Activated naive CD8-positive, alpha-beta T cell (primary cell): ENCODE measurements at regions not wholly inside any gene's neighbourhood (a gene's known extent, or its start where the extent isn't known, plus 50 kb on each side); places are given as distances from the start of the nearest gene placed in this dataset.
"Not testable (repeated sequence)": the region's sequence is repeated elsewhere in the genome, so short reads cannot be mapped to it uniquely, and the experiment has no call there.

Source experiments
- H3K27ac Mint-ChIP-seq: one replicate; pipeline ENCODE4 v1.8.0; 2021; ENCODE audit warnings: mixed read lengths
- H3K27me3 Mint-ChIP-seq: one replicate; pipeline ENCODE4 v1.8.0; 2021; ENCODE audit warnings: mixed read lengths
- H3K36me3 Mint-ChIP-seq: one replicate; pipeline ENCODE4 v1.8.0; 2021; ENCODE audit warnings: mixed read lengths
- H3K4me1 Mint-ChIP-seq: one replicate; pipeline ENCODE4 v1.8.0; 2021; ENCODE audit warnings: low read depth, mixed read lengths
- H3K4me3 Mint-ChIP-seq: one replicate; pipeline ENCODE4 v1.8.0; 2021; ENCODE audit warnings: mild to moderate bottlenecking, mixed read lengths
- H3K9me3 Mint-ChIP-seq: one replicate; pipeline ENCODE4 v1.8.0; 2021; ENCODE audit warnings: low read depth, mixed read lengths

DNA sequence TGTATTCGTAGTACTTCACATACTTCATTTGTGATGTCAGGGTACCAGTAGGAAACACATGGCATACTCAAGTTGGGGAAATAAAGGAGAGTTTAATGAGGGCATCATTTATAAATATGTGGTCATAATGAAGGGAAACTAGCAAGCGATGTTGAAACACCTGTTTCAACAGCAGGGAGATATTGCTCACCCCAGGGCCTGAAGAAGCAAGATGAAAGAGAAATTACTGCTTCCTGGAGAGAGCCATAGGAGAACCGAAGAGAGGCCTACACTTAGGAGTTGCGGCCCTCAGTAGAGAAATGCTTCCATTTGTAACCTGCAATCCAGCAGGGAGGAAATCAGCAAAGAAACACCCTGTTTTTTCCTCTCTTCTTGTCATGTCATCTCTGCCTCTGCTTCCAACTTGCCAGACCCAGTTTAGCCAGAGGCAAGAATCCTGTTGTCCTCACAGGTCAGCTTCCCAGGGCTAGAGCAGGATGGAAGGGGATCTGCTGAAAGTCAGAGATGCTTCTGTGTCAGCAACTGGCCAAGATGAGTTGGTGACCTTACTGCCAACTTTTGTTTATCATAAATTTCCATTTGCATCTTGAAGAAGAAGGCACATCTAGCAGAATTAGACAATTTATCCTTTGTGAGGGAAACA is 67.6 kb upstream of the TSPAN2 start:
- Mint-ChIP-seq H3K27ac (no peak overlapping the region), H3K27me3 (no peaks in the 10 kb centered on the region), H3K4me3 (no peak overlapping the region), H3K4me1 (no peaks in the 10 kb centered on the region), H3K36me3 (no peaks in the 10 kb centered on the region), H3K9me3 (no peaks in the 10 kb centered on the region)

DNA sequence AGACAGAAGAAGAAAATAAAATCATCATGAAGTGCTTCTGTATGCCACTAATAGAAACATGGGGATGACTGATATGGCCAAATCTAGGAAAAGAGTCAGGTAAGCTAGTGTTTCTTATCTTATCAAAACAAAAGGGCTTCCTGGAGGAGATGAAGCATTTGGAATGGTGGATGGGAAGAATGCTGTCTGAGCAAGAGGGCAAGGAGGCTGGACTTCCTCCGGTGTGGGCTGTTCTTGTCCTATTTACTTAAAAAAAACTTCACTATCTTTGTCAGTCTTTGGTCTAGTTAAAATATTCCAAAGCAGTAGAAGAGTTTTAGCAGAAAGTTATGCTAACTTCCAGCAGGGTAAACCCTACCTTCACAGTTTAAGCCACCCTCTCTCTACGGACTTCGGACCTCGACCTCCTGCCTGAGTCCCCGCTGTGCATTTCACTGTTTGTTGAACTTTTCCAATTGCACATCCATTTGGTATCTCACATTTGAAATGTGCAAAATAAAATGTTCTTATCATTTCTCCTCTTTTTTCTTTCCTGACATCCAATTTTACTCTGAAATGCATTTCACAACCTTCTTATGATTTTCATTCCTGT is 64.8 kb upstream of the TSPAN2 start:
- no peaks in the 10 kb centered on the region for H3K36me3 Mint-ChIP-seq
- H3K27ac Mint-ChIP-seq = no peak overlapping the region
- H3K9me3 Mint-ChIP-seq = no peaks in the 10 kb centered on the region
- H3K4me3 Mint-ChIP-seq = no peak overlapping the region
- no peaks in the 10 kb centered on the region for H3K27me3 Mint-ChIP-seq
- H3K4me1 Mint-ChIP-seq = no peaks in the 10 kb centered on the region

DNA sequence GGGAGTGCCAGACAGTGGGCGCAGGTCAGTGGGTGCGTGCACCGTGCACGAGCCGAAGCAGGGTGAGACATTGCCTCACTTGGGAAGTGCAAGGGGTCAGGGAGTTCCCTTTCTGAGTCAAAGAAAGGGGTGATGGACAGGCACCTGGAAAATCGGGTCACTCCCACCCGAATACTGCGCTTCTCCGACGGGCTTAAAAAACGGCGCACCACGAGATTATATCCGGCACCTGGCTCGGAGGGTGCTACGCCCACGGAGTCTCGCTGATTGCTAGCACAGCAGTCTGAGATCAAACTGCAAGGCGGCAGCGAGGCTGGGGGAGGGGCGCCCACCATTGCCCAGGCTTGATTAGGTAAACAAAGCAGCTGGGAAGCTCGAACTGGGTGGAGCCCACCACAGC is 58.6 kb upstream of the TSPAN2 start:
- not testable (repeated sequence) for H3K27ac Mint-ChIP-seq, H3K4me1 Mint-ChIP-seq, H3K9me3 Mint-ChIP-seq, H3K36me3 Mint-ChIP-seq
- H3K4me3 Mint-ChIP-seq = peak overlapping the region; percentile 58
- H3K27me3 Mint-ChIP-seq = peaks cover 21% of the 10 kb centered on the region

DNA sequence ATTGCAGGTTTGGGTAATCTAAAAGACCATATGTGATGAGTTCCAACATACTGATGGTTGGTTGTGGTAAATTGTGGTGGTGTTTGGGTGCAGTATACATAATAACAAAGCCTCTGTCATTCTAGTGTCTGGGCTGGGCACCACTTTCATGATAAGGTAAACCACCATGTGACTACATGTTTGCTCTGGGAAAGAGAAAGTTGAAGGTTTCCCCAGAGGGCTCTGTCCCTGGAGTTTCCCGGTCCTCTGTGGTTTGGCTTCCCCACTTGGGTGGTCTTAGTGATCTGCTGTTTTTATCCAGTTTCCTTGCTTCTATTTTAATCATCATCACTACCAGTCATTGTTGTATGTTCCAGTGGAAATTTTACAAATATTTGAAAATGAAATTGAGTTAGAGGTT is 55.9 kb upstream of the TSPAN2 start:
- Mint-ChIP-seq H3K9me3 (no peaks in the 10 kb centered on the region), H3K27ac (no peak overlapping the region), H3K4me3 (no peak overlapping the region), H3K4me1 (no peaks in the 10 kb centered on the region), H3K36me3 (no peaks in the 10 kb centered on the region), H3K27me3 (peaks cover 27% of the 10 kb centered on the region)

DNA sequence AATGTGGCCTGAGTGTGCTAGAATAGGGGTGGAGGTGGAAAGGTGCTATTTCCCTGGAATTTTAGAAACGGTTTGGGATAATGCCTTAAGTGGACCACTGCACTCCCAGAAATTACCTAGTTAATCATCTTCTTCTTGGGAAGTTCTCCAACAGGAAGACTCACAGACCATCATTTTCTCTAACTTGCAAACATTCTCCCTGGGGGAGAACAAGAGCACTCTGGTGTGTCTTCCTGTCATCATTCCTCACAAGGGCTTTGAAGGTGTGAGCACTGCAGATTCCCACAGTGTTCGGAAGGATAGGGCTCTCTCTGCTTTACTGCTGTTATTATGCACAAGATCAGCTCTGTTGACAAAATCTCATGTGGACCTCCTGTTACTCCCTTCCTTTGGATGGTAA is 54.9 kb upstream of the TSPAN2 start:
- Mint-ChIP-seq H3K4me1 (peaks cover under 1% of the 10 kb centered on the region), H3K27ac (no peak overlapping the region), H3K4me3 (no peak overlapping the region), H3K9me3 (no peaks in the 10 kb centered on the region), H3K36me3 (no peaks in the 10 kb centered on the region), H3K27me3 (peaks cover 27% of the 10 kb centered on the region)

DNA sequence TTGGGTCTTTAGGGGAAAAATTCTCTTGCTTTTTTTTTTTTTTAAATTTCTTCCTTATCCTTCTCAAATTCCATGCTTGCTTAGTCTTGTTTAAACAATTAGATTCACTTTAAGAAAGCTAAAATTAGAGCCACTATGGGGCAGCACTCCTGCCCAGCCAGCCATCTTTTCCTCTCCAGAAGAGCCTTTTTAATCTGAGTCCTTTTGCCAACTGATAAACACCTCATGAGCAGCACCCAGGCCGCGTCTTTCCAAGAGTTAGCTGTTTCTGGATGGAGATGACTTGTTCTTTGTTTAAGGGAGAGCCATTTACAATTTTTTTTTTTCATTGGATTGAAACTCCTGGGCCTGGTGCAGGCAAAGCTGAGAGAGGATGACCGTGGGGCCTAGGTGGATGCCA is 53.3 kb upstream of the TSPAN2 start:
- Mint-ChIP-seq H3K27ac (no peak overlapping the region), H3K27me3 (peaks cover 32% of the 10 kb centered on the region), H3K9me3 (no peaks in the 10 kb centered on the region), H3K4me1 (peaks cover 4% of the 10 kb centered on the region), H3K36me3 (no peaks in the 10 kb centered on the region), H3K4me3 (no peak overlapping the region)

DNA sequence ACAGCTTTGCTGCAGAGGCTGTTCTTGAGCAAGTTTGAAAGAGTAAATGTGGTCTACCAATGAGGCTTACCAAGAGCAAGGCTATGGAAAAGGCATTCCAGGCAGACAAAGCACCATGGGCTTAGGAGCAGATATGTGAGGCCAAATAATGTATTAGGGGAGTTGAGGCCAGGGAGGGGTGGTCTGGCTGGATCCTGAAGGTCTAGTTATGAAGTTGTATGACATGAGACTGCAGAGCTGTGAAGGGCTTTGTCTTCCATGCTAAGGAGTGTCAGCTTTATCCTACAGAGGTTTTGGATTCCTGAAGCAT is 51.8 kb upstream of the TSPAN2 start:
- no peak overlapping the region for H3K4me3 Mint-ChIP-seq
- no peaks in the 10 kb centered on the region for H3K9me3 Mint-ChIP-seq
- H3K27me3 Mint-ChIP-seq = peaks cover 23% of the 10 kb centered on the region
- peaks cover 4% of the 10 kb centered on the region for H3K4me1 Mint-ChIP-seq
- no peaks in the 10 kb centered on the region for H3K36me3 Mint-ChIP-seq
- no peak overlapping the region for H3K27ac Mint-ChIP-seq

DNA sequence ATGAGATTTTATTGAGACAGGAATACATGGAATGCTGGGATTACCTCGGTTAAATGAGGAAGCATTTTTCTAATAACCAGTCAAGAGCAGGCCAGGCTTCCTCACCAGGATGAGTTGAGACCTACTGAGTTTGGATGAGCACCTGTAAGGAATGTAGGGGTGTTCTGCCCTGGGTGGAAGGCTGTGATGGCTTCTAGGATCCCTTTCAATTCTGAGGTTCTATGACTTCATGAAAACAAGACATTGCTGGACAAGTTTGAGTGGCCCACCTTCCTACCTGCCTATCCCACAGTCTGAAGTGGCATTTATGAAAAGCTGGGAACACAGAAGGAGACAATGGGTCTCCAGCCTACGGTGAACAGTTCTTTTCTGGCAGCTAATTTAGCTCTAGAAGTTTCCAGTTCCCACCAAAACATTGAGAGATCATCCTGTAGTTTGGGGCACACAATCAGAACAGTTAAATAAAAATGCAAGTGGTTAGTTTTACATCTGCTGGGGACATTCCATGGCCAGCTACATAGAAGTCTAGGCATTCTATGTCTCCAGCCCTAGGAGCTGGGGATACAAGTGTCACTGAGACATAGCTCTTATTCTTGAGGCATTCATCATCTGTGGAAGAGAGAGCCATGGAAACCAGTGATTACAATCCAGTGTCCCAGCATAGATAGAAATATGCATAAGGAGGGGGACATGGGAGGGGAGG is 51.3 kb upstream of the TSPAN2 start:
- Mint-ChIP-seq H3K27me3 (peaks cover 24% of the 10 kb centered on the region), H3K36me3 (no peaks in the 10 kb centered on the region), H3K27ac (no peak overlapping the region), H3K9me3 (no peaks in the 10 kb centered on the region), H3K4me1 (peaks cover 4% of the 10 kb centered on the region), H3K4me3 (no peak overlapping the region)

DNA sequence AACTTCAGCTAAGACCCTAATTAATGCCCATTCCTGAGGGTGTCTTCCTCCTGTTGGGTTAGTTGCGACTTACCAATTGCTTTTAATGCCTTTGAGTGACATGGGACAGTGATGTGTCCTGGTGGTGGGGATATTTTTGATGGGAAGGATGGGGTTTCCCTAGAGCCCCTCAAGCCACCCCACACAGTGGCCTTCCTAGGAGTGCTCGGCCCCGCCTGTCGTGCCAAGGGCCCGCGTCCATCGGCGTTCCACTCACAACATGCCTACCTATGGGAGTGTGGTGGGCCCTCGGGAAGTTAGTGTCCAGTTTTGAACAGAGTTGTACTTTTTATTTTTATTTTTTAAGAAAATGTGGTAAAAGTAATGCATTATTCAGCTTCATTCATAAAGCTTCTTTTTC is 50.1 kb upstream of the TSPAN2 start:
- Mint-ChIP-seq H3K27ac (no peak overlapping the region), H3K27me3 (peaks cover 18% of the 10 kb centered on the region), H3K4me3 (peak overlapping the region; percentile 61), H3K36me3 (no peaks in the 10 kb centered on the region), H3K4me1 (peaks cover 4% of the 10 kb centered on the region), H3K9me3 (no peaks in the 10 kb centered on the region)
